ENCODE measurements at regions not wholly inside any gene's neighbourhood (a gene's known extent, or its start where the extent isn't known, plus 50 kb on each side); places are given as distances from the start of the nearest gene placed in this dataset.
"Not testable (repeated sequence)": the region's sequence is repeated elsewhere in the genome, so short reads cannot be mapped to it uniquely, and the experiment has no call there.

DNA sequence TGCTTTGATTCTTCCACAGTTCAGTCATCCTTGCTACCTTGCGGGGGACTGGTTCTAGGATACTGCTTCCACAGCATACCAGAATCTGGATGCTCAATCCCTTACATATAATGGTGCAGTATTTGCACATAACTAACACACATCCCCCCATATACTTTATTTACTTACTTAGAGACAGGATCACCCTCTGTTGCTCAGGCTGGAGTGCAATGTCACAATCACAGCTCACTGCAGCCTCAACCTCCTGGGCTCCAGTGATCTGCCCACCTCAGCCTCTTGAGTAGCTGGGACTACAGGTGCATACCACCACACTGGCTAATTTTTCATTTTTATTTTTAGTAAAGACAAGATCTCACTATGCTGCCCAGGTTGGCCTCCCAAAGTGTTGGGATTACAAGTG, 112.2 kb downstream of the GOSR1 start:
- DNase-seq (ENCODE audit: low read depth in 1 of 2, low spot score in 1 of 2), result no peak

DNA sequence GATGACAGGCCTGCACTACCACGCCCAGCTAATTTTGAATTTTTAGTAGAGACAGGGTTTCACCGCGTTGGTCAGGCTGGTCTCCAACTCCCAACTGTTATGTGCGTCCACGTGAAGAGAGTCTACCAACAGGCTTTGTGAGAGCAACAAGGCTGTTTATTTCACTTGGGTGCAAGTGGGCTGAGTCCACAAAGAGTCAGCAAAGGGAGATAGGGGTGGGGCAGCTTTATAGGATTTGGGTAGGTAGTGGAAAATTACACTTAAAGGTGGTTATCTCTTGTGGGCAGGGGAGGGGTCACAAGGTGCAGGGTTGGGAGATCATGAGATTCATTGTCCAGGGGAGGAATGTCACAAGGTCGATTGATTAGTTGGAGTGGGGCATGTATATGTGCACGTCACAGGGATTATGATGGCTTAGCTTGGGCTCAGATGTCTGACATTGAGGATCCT, 111.6 kb downstream of the GOSR1 start:
- no peak for DNase-seq (ENCODE audit: low read depth in 1 of 2, low spot score in 1 of 2)

DNA sequence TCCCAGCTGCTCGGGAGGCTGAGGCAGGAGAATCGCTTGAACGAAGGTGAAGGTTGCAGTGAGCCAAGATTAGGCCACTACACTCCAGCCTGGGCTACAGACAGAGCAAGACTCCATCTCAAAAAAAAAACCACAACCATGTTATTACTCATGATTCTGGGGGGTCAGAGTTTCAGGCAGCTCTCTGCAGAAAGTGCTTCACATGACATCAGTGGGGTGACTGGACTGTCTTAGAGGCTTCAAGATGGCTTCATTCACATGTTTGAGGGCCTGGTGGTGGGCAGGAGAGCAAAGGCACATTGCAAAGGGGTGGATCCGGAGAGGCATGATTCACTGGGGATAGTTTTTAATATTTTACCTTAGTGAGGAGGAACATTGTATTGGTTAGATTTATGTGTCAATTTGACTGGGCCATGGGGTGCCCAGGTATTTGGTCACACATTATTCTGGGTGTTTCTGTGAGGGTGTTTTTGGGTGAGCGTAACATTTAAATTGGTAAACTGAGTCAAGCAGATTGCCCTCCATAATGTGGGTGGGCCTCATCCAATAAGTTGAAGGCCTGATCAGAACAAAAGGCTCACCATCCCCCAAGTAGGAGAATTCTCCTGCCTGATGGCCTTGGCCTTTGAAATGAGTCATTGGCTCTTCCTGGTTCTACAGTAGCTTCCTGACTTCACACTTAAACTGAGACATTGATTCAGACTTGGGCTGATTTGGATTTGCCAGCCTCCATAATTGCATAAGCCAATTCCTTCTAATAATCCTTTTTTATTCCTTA, 109.8 kb downstream of the GOSR1 start:
- DNase-seq (ENCODE audit: low read depth in 1 of 2, low spot score in 1 of 2), result no peak

DNA sequence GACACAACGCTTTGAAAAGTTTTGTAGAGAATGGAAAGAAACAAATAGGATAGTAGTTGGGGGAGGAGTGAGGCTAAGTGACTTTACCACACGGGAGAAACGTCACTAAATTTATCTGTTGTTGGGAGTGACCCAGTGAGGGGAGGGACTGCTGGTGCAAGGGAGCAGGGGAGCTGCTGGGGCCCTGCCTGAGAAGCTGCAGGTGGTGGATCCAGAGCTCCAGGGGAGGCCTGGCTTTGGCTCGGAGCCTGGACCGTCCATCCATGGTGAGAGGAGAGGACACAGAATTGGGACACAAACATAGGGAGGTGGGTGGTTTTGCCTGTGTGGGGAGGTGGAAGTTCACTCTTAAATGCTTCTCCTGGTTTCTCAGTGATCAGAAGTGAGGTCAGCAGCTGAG, 107.6 kb downstream of the GOSR1 start:
- DNase-seq (ENCODE audit: low read depth in 1 of 2, low spot score in 1 of 2), result no peak

DNA sequence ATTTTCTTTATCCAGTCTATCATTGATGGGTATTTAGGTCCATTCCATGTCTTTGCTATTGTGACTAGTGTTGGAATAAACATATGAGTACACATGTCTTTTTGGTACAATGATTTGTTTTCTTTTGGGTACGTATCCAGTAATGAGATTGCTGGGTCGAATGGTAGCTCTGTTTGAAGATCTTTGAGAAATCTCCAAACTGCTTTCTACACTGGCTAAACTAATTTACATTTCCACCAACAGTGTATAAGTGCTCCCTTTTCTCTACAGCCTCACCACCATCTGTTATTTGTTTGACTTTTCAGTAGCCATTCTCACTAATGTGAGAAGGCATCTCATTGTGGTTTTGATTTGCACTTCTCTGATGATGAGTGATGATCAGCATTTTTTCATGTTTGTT, 103.7 kb downstream of the GOSR1 start:
- DNase-seq (ENCODE audit: low read depth in 1 of 2, low spot score in 1 of 2), result no peak

DNA sequence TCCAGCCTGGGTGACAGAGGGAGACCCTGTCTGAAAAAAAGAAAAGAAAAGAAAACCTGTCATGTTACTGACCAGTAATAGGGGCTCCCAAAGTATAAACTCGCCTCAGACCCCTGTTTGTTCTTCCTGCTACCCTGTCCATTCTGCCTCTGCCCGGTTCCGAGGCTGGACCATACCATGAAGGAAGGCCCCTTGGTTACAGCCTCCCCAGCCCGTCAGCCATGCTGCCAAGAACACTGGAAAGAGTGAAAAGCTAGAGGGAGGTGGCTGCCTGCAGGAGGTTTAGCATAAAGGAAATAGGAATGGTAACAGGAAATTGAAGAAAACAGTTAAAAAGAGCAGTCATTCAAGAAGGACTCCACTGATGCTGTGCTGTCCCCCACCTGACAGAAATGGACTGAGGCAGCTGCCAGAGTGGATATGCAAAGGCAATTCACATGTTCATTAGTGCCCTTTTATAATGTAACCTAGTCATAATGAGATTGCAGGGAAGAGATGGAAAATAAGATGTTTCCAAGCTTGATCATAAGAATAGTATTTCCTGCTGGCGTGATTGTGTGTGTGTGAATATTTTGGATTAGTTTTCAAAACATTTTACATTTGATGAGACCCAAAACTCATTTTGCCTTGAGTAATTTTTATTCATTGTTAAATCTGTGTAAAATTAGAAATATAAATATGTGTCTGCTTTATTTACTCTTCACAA, 102.6 kb downstream of the GOSR1 start:
- DNase-seq (ENCODE audit: low read depth in 1 of 2, low spot score in 1 of 2), result no peak

DNA sequence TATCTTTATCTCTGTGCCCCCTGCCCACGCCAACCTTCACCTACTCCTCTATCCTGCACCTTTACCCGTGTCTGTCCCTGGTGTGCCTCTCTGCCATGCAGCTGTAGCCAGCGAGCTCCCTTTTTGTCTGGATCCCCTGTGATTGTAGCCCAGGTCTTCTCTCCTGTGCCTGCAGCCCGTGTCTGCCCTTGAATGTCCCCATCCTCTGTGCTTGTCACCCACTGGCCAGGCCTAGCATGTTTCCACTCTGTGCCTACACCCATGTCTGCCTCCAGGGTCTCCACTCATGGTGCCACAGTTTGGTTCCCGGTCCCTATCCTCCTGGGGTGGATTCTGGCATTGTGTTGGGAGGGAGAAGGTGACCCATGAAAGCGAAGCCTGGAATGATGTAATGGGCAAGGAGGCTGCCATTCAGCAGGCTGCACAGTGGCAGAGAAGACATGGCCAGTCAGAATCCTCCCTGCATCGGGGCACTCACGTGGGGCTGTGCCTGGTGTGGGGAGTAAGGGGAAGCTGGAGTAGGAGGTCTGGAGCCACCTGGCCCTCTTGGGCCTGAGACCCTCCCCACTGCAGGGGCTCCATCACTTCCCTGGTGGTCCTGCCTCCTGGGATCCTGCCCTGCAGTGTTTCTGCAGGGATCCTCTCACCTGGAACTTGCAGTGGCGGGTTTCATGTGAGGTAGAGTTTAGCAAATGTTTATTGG, 101.0 kb downstream of the GOSR1 start:
- not testable (repeated sequence) for DNase-seq (ENCODE audit: low read depth in 1 of 2, low spot score in 1 of 2)
